Endothelial cell of umbilical vein (primary cell): ENCODE measurements at regions not wholly inside any gene's neighbourhood (a gene's known extent, or its start where the extent isn't known, plus 50 kb on each side); places are given as distances from the start of the nearest gene placed in this dataset.

Experiments
- CTCF ChIP-seq, 2 donors: IDR thresholded peaks; 1 replicate in 1 of 2; 2 replicates in 1 of 2; pipeline ENCODE4 v1.5.1; 2011; ENCODE audit warnings: low read length in 2 of 2, mild to moderate bottlenecking in 2 of 2, moderate library complexity in 2 of 2, control low read depth in 1 of 2, inconsistent platforms in 1 of 2, low read depth in 1 of 2; ENCODE audit not compliant: insufficient read depth in 1 of 2; ENCODE audit errors: extremely low read depth in 1 of 2
- EZH2 ChIP-seq: IDR thresholded peaks from 2 replicates; pipeline ENCODE4 v1.6.1; 2012; ENCODE audit warnings: borderline replicate concordance, low read depth, mild to moderate bottlenecking, moderate library complexity, low read length, inconsistent platforms; ENCODE audit not compliant: severe bottlenecking
- FOS ChIP-seq: IDR thresholded peaks from 2 replicates; pipeline ENCODE4 v1.6.1; 2011; ENCODE audit warnings: mild to moderate bottlenecking, low read length, moderate library complexity, borderline replicate concordance; ENCODE audit not compliant: insufficient read depth
- MYC ChIP-seq: IDR thresholded peaks from one replicate; pipeline ENCODE4 v1.6.1; 2011; ENCODE audit warnings: mild to moderate bottlenecking, low read depth, low read length
- POLR2A ChIP-seq: IDR thresholded peaks from 2 replicates; pipeline ENCODE4 v1.6.1; 2012; ENCODE audit warnings: low read depth, mild to moderate bottlenecking, control low read depth, low read length
- POLR2AphosphoS5 ChIP-seq: IDR thresholded peaks from 2 replicates; pipeline ENCODE4 v1.6.1; 2012; ENCODE audit warnings: low read depth, mild to moderate bottlenecking, control low read depth, low read length, moderate library complexity; ENCODE audit not compliant: insufficient read depth
- TF ChIP-seq, protein P1 (sequence below): IDR thresholded peaks from 2 replicates; pipeline ENCODE4 v1.6.1; 2011; ENCODE audit not compliant: insufficient read depth, insufficient read length

DNA sequence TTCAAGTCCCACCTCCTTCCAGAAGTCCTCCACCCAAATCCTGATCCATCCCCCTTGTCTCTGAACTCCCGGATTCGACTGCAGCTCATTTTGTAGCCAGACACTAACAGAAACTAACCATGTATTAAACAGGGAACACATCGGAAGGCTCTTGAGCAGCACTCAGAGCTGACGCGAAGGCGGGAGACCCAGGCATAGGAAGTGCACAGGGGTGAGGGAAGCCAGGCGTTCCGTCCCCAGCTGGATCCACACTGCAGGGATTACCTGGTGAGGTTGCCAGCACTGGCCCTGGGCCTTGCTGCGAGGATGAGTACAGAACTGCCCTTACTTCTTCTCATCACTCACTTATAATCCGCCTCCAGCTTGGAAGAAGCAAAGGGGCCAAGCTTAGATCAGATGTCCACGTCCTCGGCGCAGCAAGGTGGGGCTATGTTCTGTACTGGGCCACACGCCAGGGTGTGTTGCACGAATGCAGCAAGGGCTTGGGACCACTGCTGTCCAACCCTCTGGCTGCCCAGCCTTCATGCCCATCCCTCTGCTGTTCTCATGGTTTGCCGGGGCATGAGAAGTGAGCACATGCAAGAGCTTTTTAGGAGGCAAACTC, 124.2 kb upstream of the SMAD3 start:
- TF ChIP-seq EZH2 (no peak), MYC (no peak), CTCF (IDR thresholded peaks at IDR 0.05; ENCODE audit: extremely low read depth in 1 of 2, insufficient read depth in 1 of 2, low read depth in 1 of 2, low read length in 2 of 2) (no peak), POLR2A (no peak), POLR2AphosphoS5 (no peak), FOS (no peak)
- TF ChIP-seq, protein P1, sequence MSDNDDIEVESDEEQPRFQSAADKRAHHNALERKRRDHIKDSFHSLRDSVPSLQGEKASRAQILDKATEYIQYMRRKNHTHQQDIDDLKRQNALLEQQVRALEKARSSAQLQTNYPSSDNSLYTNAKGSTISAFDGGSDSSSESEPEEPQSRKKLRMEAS: no peak
